Stimulated activated CD4-positive, alpha-beta T cell treated with anti-CD3 and anti-CD28 coated beads, Interleukin-4, amount 100 ng/mL, for 4 hours (primary cell): ENCODE measurements at regions not wholly inside any gene's neighbourhood (a gene's known extent, or its start where the extent isn't known, plus 50 kb on each side); places are given as distances from the start of the nearest gene placed in this dataset.

ENCODE experiments used
- DNase-seq, 2 experiments: peaks; one replicate each; pipeline ENCODE4 v3.0.0-alpha.2; 2020

- no peak for DNase-seq
Observed at GRCh38 chrX:8868070-8868773, 67.0 kb upstream of the FAM9A start.

GRCh38 chrX:8867406-8867805 lies 66.2 kb upstream of the FAM9A start:
- no peak for DNase-seq

- DNase-seq: no peak
Observed at GRCh38 chrX:8864161-8864560, 63.0 kb upstream of the FAM9A start.

GRCh38 chrX:8861908-8862307 lies 60.7 kb upstream of the FAM9A start:
- DNase-seq: no peak

- no peak for DNase-seq
Observed at GRCh38 chrX:8851231-8851886, 50.2 kb upstream of the FAM9A start.
